B cell (primary cell): ENCODE measurements at regions not wholly inside any gene's neighbourhood (a gene's known extent, or its start where the extent isn't known, plus 50 kb on each side); places are given as distances from the start of the nearest gene placed in this dataset.

Experiments used
- EZH2 ChIP-seq: IDR thresholded peaks from 2 replicates; pipeline ENCODE4 v1.6.1; 2012; ENCODE audit warnings: borderline replicate concordance, low read depth, mild to moderate bottlenecking, moderate library complexity, low read length; ENCODE audit not compliant: insufficient read depth, poor library complexity, severe bottlenecking
- TF ChIP-seq, protein P1 (sequence below): fragments of 200-600 bp; IDR thresholded peaks from one replicate; pipeline ENCODE4 v1.8.0; 2022; ENCODE audit warnings: antibody characterized with exemption, mild to moderate bottlenecking

DNA sequence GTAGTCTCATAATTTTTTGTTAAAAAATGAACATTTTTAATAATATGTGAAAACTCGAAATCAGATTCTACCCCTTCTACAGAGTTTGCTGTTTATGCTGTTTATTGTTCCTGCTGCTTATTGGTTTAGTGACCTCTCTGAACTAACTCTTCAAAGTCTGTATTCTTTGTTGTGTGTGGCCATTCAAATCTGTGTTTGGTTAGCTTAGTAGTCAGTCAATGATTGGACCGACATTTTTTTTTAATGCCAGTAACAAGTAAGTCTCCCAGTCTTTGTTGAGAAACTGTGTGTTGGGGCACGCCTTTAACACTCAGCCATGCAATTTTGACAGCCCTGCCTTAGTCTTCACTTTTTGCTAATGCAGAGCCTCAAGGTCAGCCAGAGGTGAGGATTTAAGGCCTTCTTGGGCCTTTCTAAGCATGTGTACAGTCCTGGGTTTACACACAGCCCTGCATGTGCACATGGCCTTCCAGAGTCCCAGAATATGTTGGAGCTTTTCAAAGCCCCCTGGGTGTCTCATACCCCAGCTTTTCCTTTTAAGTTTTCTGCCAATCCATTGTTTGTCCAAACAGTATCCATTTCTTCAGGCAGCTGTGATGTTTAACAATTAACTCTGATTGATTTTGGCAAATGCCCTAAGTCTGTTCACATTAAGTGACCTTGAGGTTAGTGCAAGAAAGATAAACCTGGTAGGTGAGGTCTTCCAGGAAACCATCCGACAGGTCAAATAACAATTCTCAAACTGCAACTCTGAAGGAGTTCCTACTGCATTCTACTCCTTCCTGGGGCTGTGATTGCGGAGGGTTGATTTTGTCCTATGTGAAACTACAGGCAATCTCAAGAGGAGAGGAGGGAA lies 389.3 kb downstream of the PMP22 start:
- TF ChIP-seq, protein P1, sequence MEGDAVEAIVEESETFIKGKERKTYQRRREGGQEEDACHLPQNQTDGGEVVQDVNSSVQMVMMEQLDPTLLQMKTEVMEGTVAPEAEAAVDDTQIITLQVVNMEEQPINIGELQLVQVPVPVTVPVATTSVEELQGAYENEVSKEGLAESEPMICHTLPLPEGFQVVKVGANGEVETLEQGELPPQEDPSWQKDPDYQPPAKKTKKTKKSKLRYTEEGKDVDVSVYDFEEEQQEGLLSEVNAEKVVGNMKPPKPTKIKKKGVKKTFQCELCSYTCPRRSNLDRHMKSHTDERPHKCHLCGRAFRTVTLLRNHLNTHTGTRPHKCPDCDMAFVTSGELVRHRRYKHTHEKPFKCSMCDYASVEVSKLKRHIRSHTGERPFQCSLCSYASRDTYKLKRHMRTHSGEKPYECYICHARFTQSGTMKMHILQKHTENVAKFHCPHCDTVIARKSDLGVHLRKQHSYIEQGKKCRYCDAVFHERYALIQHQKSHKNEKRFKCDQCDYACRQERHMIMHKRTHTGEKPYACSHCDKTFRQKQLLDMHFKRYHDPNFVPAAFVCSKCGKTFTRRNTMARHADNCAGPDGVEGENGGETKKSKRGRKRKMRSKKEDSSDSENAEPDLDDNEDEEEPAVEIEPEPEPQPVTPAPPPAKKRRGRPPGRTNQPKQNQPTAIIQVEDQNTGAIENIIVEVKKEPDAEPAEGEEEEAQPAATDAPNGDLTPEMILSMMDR = no peak
- TF ChIP-seq EZH2 = no peak
